ENCODE measurements at regions not wholly inside any gene's neighbourhood (a gene's known extent, or its start where the extent isn't known, plus 50 kb on each side); places are given as distances from the start of the nearest gene placed in this dataset.
"Not testable (repeated sequence)": the region's sequence is repeated elsewhere in the genome, so short reads cannot be mapped to it uniquely, and the experiment has no call there.

GRCh38 chr2:234172066-234172465 is 121.6 kb downstream of the SPP2 start:
- TF ChIP-seq CTCF (IDR thresholded peaks at IDR 0.05; ENCODE audit: insufficient read depth, low read depth, low read length, missing control alignments), result no peak
- no peak overlapping the region for H3K4me3 ChIP-seq (ENCODE audit: low read depth, low read length)
- no peak for DNase-seq (ENCODE audit: low read depth)

DNA sequence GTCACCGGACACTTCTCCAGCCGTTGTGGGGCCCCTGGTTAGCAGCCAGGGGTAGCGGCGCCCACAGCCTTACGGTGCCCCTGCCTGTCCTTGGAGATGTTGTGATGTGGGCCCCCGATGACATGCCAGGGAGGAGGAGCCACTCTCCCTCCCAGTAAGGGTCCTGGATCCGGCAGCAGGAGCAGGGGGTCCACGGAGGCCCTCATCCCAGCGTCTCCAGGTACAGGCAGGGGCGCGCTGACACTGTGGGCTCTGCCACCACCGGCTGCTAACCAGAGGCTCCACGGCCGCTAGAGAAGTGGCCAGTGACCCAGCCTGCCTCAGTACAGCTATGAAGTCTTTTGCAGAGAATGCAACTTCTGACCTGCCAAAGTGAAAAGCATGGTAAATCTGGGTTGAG is 121.2 kb downstream of the SPP2 start:
- H3K4me3 ChIP-seq (ENCODE audit: low read depth, low read length), result no peak overlapping the region
- TF ChIP-seq CTCF (IDR thresholded peaks at IDR 0.05; ENCODE audit: insufficient read depth, low read depth, low read length, missing control alignments), result no peak
- DNase-seq (ENCODE audit: low read depth), result no peak

DNA sequence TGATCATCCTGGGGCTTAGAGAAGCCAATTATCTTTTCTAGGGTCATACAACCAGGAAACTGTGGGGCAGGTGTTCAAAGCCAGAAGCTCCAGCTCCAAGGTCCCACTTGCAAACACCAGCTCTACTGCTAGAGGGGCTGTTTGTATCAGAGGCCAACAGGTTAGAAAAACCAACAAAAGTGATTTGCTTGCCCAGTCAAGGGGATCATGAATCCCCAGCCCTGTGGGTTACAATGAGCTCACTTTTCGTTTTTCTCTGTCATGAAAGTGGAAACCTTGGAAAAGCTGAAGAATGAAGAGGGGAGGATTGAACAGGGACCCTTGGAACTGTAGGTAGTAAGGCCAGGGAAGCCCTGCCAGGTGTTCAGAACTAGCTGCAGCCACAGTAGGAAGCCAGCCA is 119.2 kb downstream of the SPP2 start:
- no peak for DNase-seq (ENCODE audit: low read depth)

DNA sequence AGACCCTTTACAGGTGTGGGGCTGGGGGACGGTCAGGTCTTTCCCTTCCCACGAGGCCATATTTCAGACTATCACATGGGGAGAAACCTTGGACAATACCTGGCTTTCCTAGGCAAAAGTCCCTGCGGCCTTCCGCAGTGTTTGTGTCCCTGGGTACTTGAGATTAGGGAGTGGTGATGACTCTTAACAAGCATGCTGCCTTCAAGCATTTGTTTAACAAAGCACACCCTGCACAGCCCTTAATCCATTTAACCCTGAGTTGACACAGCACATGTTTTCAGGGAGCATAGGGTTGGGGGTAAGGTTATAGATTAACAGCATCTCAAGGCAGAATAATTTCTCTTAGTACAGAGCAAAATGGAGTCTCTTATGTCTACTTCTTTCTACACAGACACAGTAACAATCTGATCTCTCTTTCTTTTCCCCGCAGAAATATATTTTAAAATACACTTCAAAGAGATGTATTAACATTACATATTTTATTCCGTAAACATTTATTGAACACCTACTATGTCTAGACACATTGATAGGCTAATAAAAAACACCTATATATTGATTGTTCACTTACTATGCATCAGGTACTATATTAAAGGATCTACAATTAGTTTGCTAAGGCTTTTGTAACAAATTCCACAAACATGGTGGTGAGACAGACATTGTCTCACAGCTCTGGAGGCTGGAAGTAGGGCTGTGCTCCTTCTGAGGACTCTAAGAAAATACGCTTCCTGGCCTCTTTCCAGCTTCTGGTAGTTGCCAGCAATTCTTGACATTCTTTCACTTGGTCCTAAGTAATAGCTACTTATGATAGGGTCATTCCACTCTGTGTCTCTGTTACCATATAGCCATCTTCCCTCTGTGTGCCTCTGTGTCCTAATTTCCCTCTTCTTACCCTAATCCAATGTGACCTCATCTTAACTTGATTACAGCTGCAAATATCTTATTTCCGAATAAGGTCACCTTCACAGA is 118.4 kb downstream of the SPP2 start:
- H3K4me3 ChIP-seq (ENCODE audit: low read depth, low read length); DNase-seq (ENCODE audit: low read depth): not testable (repeated sequence)

More for the DNA sequence above, 119.2 kb downstream of the SPP2 start:
- TF ChIP-seq CTCF (IDR thresholded peaks at IDR 0.05; ENCODE audit: insufficient read depth, low read depth, low read length, missing control alignments), result no peak
- no peak overlapping the region for H3K4me3 ChIP-seq (ENCODE audit: low read depth, low read length)

- TF ChIP-seq CTCF (IDR thresholded peaks at IDR 0.05; ENCODE audit: insufficient read depth, low read depth, low read length, missing control alignments), result no peak
- H3K4me3 ChIP-seq (ENCODE audit: low read depth, low read length), result no peak overlapping the region
- no peak for DNase-seq (ENCODE audit: low read depth)
Measured at GRCh38 chr2:234166531-234166930, 116.0 kb downstream of the SPP2 start.

DNA sequence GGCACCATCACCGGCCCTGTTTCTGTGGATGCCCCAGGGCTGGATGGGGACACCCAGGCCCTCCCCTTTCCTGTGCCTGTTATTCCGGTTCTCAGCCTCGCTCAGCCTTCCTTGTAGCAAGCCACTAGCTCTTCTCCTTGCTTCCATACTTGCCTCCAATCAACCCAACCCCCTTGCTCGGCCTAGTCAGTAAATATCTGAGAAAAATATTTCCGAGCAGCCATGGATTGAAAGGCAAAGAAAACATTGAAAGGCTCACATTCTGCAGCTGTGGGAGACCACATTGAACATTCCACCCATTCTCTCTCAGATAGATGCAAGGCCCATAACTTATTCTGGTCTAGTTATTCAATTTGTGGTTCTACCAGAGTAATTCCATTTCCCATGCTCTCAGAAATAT is 114.9 kb downstream of the SPP2 start:
- H3K4me3 ChIP-seq (ENCODE audit: low read depth, low read length), result no peak overlapping the region
- no peak for TF ChIP-seq CTCF (IDR thresholded peaks at IDR 0.05; ENCODE audit: insufficient read depth, low read depth, low read length, missing control alignments)
- DNase-seq (ENCODE audit: low read depth), result no peak

DNA sequence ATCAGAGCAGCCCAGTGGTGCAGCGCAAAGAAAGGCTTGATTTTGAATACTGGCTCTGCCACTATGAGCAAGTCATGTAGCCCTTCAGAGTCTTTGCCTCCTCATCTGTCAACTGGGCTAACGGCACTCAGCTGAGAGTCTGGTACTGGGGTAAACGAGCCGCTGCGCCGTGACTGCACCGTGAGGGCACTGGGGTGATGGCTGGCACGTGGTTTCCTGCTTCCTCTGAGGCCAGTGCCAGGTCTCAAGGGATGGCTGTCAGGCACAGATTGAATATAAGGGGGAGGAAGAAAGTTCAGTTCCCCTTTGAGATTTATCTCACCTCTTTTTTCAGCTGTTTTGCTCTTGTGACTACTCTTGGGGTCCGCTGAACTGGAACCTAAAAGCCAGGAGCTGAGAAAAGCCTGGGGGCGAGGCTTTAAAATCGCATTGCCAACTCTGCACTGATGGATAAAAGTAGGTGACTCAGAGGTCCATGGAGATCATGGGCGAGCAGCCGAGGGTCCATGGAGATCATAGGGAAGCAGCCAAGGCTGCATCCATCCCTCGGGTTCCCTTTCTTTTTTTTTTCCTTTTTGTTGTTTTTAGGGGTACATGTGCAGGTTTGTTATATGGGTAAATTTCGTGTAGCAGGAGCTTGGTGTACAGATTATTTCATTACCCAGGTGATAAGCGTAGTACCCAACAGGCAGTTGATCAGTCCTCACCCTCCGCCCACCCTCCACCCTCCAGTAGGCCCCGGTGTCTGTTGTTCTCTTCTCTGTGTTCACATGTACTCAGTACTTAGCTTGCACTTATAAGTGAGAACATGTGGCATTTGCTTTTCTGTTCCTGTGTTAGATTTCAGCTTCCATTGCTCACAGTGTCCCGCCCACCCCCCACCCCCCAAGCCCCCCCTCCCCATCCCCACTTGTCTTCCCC is 114.3 kb downstream of the SPP2 start:
- no peak for TF ChIP-seq CTCF (IDR thresholded peaks at IDR 0.05; ENCODE audit: insufficient read depth, low read depth, low read length, missing control alignments)
- peak; percentile 20 for DNase-seq (ENCODE audit: low read depth)
- no peak overlapping the region for H3K4me3 ChIP-seq (ENCODE audit: low read depth, low read length)

Data from GM12865 (cell line).